ENCODE measurements at regions not wholly inside any gene's neighbourhood (a gene's known extent, or its start where the extent isn't known, plus 50 kb on each side); places are given as distances from the start of the nearest gene placed in this dataset.

DNA sequence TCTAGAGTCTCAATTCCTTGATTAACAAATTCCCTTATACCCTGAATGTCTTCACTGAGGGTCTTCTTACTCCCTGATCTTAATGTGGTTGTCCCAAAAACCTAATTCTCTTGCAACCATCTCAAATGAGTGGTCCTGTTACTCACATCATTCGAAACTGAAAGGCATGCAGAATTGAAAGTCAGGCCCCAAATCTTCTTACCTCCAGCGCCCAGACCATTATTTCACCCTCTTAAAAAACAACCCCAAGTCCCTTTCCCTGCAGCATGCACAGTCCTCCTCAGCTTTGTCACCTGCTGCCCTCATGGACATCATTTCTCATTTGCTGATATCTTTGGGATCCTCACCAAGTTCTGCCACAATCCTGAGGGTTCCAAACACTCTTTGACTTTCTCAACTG is 230.1 kb downstream of the SEC16B start:
- TF ChIP-seq, protein P1, sequence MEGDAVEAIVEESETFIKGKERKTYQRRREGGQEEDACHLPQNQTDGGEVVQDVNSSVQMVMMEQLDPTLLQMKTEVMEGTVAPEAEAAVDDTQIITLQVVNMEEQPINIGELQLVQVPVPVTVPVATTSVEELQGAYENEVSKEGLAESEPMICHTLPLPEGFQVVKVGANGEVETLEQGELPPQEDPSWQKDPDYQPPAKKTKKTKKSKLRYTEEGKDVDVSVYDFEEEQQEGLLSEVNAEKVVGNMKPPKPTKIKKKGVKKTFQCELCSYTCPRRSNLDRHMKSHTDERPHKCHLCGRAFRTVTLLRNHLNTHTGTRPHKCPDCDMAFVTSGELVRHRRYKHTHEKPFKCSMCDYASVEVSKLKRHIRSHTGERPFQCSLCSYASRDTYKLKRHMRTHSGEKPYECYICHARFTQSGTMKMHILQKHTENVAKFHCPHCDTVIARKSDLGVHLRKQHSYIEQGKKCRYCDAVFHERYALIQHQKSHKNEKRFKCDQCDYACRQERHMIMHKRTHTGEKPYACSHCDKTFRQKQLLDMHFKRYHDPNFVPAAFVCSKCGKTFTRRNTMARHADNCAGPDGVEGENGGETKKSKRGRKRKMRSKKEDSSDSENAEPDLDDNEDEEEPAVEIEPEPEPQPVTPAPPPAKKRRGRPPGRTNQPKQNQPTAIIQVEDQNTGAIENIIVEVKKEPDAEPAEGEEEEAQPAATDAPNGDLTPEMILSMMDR (conservative IDR thresholded peaks at IDR 0.05; ENCODE audit: low read length), result no peak
- no peak for TF ChIP-seq EZH2phosphoT487 (IDR thresholded peaks at IDR 0.05; ENCODE audit: borderline replicate concordance)
